IPS-15b (cell line): ENCODE measurements at regions not wholly inside any gene's neighbourhood (a gene's known extent, or its start where the extent isn't known, plus 50 kb on each side); places are given as distances from the start of the nearest gene placed in this dataset.

Experiments used
- H3K27me3 ChIP-seq: one replicate; pipeline ENCODE4 v1.6.1; 2013; ENCODE audit warnings: low read length; ENCODE audit not compliant: control insufficient read depth, insufficient read depth
- H3K36me3 ChIP-seq: one replicate; pipeline ENCODE4 v1.6.1; 2013; ENCODE audit warnings: low read length; ENCODE audit not compliant: control insufficient read depth, insufficient read depth
- H3K4me1 ChIP-seq: one replicate; pipeline ENCODE4 v1.6.1; 2013; ENCODE audit warnings: mild to moderate bottlenecking, low read length; ENCODE audit not compliant: control insufficient read depth, insufficient read depth
- H3K4me3 ChIP-seq: one replicate; pipeline ENCODE4 v1.5.1; 2013; ENCODE audit warnings: low read depth, low read length
- H3K9ac ChIP-seq: one replicate; pipeline ENCODE4 v1.6.1; 2013; ENCODE audit warnings: low read depth, mild to moderate bottlenecking, low read length
- H3K9me3 ChIP-seq: one replicate; pipeline ENCODE4 v1.6.1; 2013; ENCODE audit warnings: mild to moderate bottlenecking, low read length; ENCODE audit not compliant: control insufficient read depth, insufficient read depth

GRCh38 chr20:48163505-48163904 lies 378.2 kb upstream of the SULF2 start:
- Histone ChIP-seq H3K27me3 (no peaks in the 10 kb centered on the region), H3K9ac (no peak overlapping the region), H3K9me3 (no peaks in the 10 kb centered on the region), H3K36me3 (no peaks in the 10 kb centered on the region), H3K4me3 (no peak overlapping the region), H3K4me1 (no peaks in the 10 kb centered on the region)

- H3K36me3 ChIP-seq = no peaks in the 10 kb centered on the region
- H3K4me1 ChIP-seq = no peaks in the 10 kb centered on the region
- no peaks in the 10 kb centered on the region for H3K27me3 ChIP-seq
- H3K9me3 ChIP-seq = no peaks in the 10 kb centered on the region
- no peak overlapping the region for H3K4me3 ChIP-seq
- H3K9ac ChIP-seq = no peak overlapping the region
Observed at GRCh38 chr20:48162621-48163020, 377.3 kb upstream of the SULF2 start.

DNA sequence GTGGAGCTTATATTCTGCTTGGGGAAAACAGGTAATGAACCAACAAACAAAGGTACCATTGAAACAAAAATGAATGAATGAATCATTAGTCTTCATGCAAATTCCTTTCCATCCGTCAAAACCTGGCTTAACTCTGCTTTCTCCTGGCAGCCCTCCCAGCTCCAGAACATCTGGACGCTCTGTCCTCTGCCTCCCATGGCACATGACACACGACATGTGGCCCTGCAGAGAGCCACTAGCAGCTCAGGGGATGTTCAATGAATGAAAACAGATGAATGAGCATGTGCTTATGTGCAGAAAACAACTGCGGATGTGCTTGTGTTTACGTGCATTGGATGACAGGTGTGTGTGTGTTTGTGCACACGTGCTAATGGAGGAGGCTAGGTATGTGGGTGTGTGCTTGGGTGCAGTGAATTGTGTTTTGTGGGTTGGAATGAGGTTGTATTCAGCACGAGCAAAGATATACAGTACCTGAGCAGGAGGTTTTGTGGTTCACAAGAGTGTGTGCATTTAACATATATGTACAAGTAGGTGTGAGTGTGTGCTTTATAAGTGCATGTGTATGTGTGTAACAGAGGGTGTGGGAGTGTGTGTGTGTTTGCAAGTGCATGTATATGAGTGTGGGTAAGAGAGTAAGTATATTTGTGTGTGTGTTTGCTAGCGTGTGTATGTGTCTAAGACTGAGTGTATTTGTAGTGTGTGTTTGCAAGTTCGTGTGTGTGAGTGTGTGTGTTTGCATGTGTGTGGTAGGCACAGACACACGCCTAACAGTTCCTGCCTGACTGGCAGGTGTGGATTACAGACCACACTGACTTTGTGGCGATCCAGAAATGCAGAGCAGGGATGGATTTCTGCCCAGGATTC lies 374.1 kb upstream of the SULF2 start:
- Histone ChIP-seq H3K36me3 (no peaks in the 10 kb centered on the region), H3K9ac (no peak overlapping the region), H3K4me3 (no peak overlapping the region), H3K27me3 (no peaks in the 10 kb centered on the region), H3K4me1 (no peaks in the 10 kb centered on the region), H3K9me3 (no peaks in the 10 kb centered on the region)

GRCh38 chr20:48158014-48158413 lies 372.7 kb upstream of the SULF2 start:
- H3K4me3 ChIP-seq = no peak overlapping the region

DNA sequence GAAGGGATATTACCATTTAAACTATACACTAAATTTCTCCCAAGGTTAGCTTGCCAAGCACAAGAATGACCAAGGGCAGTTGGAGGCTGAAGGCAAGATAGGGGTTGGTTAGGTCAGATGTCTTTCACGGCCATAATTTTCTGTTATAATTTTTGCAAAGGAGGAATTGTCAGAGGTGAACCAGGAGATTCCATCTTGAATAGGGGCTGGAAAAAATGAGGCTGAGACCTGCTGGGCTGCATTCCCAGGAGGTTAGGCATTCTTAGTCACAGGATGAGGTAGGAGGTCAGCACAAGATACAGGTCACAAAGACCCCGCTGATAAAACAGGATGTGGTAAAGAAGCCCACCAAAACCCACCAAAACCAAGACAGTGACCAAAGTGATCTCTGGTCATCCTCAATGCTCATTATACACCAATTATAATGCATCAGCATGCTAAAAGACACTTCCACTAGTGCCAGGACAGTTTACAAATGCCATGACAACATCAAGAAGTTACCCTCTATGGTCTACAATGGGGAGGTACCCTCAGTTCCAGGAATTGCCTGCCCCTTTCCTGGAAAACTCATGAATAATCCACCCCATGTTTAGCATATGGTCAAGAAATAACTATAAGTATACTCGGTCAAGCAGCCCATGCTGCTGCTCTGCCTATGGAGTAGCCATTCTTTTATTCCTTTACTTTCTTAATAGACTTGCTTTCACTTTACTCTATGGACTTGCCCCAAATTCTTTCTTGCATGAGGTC lies 371.8 kb upstream of the SULF2 start:
- H3K9me3 ChIP-seq = no peaks in the 10 kb centered on the region
- H3K9ac ChIP-seq = no peak overlapping the region
- H3K4me3 ChIP-seq = no peak overlapping the region
- H3K36me3 ChIP-seq = no peaks in the 10 kb centered on the region
- H3K27me3 ChIP-seq = no peaks in the 10 kb centered on the region
- no peaks in the 10 kb centered on the region for H3K4me1 ChIP-seq

More at GRCh38 chr20:48158014-48158413, 372.7 kb upstream of the SULF2 start:
- H3K9me3 ChIP-seq = no peaks in the 10 kb centered on the region
- no peaks in the 10 kb centered on the region for H3K36me3 ChIP-seq
- no peak overlapping the region for H3K9ac ChIP-seq
- no peaks in the 10 kb centered on the region for H3K27me3 ChIP-seq
- H3K4me1 ChIP-seq = no peaks in the 10 kb centered on the region

GRCh38 chr20:48156521-48156920 lies 371.2 kb upstream of the SULF2 start:
- no peak overlapping the region for H3K9ac ChIP-seq
- H3K4me1 ChIP-seq = no peaks in the 10 kb centered on the region
- H3K4me3 ChIP-seq = no peak overlapping the region
- H3K27me3 ChIP-seq = no peaks in the 10 kb centered on the region
- no peaks in the 10 kb centered on the region for H3K9me3 ChIP-seq
- no peaks in the 10 kb centered on the region for H3K36me3 ChIP-seq

DNA sequence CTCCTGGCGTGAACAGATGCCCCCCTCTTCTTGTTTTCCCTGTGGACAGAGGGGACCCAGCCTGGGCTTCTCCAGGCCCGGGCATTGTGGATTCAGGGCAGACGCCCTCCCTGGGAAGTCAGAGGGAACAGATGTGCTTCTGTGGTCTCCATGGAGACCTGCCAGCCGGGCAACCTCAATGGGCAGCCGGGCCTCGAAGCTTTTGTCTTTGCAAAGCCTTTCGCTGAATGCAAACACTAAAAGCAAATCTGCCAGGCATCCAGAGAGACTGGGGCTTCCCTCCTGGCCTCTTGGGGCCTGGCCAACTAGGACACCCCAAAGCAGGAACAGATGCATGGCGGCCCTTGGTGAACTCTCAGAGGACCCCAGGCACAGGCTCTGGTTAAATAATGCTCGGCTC lies 370.0 kb upstream of the SULF2 start:
- H3K9me3 ChIP-seq = no peaks in the 10 kb centered on the region
- no peak overlapping the region for H3K4me3 ChIP-seq
- H3K4me1 ChIP-seq = no peaks in the 10 kb centered on the region
- H3K27me3 ChIP-seq = no peaks in the 10 kb centered on the region
- H3K9ac ChIP-seq = no peak overlapping the region
- no peaks in the 10 kb centered on the region for H3K36me3 ChIP-seq

DNA sequence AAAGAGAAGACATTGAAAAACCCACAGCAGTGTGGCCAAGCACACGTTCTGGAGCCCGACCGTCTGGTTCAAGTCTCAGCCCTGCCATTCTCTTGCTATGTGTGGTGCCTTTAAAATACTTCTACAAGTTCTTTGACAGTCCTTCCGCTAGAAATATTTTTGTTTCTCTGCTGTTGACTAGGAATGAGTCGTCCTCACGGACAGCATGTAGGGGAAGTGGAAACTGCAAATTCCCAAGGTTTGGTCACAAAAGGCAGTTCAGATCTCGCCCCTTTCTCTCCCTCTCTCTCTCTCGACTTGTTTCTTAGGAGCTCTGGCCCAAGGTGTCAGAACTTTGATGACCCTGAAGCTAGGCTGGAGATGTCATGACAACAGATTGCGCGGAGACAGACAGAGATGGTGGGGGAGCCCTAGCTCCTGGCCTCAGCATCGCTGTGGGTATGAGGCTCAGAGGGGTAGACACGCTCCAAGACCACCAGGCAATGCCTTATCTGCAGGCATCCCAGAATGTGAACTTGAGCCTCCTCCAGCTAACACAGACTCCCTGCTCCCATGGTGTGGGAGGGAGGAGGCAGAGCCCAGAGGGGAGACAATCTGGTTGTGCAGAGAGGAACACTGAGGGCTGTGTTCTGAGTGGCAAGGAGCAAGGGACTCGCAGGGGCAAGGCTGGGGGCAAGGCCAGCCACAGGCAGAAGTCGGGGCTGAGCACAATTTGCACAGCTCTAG lies 368.9 kb upstream of the SULF2 start:
- Histone ChIP-seq H3K9me3 (no peaks in the 10 kb centered on the region), H3K27me3 (no peaks in the 10 kb centered on the region), H3K4me3 (no peak overlapping the region), H3K9ac (no peak overlapping the region), H3K36me3 (no peaks in the 10 kb centered on the region), H3K4me1 (no peaks in the 10 kb centered on the region)

GRCh38 chr20:48153523-48153922 lies 368.2 kb upstream of the SULF2 start:
- Histone ChIP-seq H3K36me3 (no peaks in the 10 kb centered on the region), H3K9me3 (no peaks in the 10 kb centered on the region), H3K9ac (no peak overlapping the region), H3K4me3 (no peak overlapping the region), H3K4me1 (no peaks in the 10 kb centered on the region), H3K27me3 (no peaks in the 10 kb centered on the region)

DNA sequence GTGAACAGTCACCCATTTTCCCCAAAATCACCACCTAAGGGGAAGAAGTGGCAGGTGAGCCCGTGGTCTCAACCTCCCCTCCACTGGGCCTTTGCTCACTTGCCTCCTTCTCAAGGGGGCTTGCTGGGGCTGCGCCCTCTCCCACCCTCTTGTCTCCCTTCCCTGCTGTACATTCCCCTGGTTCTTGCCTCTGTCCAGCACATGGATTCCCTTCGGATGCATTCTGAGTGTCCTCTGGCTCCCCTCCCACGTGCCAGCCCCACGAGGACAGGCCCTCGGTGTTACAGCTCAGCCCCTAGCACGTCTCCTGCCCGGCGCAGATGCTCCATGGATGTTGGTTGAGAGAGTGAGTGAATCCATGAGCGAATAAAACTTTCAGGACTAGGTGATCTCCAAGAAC lies 367.8 kb upstream of the SULF2 start:
- H3K4me1 ChIP-seq = no peaks in the 10 kb centered on the region
- no peak overlapping the region for H3K4me3 ChIP-seq
- H3K9ac ChIP-seq = no peak overlapping the region
- H3K9me3 ChIP-seq = no peaks in the 10 kb centered on the region
- H3K36me3 ChIP-seq = no peaks in the 10 kb centered on the region
- H3K27me3 ChIP-seq = no peaks in the 10 kb centered on the region

DNA sequence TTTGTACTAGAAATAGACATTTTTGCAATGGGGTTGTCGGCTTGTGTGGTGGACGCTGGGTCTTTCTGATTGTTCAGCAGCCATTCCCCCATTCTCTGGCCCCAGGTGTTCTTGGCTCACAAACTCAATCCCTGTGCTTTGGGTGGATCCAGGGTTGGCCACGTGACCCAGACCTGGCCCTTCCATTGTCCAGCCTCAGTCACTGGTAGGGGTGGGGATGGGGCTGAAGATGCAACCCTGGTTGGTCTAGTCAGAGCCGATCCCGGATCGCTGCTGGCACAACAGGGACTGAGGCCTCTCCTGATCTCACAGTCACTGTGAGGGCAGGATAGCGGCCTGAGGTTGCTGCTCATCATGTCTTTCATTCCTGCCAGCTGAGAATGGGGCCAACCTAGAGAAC lies 365.3 kb upstream of the SULF2 start:
- no peaks in the 10 kb centered on the region for H3K9me3 ChIP-seq
- H3K36me3 ChIP-seq = no peaks in the 10 kb centered on the region
- no peaks in the 10 kb centered on the region for H3K4me1 ChIP-seq
- H3K27me3 ChIP-seq = no peaks in the 10 kb centered on the region
- H3K9ac ChIP-seq = no peak overlapping the region
- H3K4me3 ChIP-seq = no peak overlapping the region
